HG03196 (cell line): ENCODE measurements at regions not wholly inside any gene's neighbourhood (a gene's known extent, or its start where the extent isn't known, plus 50 kb on each side); places are given as distances from the start of the nearest gene placed in this dataset.

Experiments
- ATAC-seq: cut with Tn5 transposase; IDR thresholded peaks from one replicate; pipeline ENCODE4 v1.9.1; 2021; ENCODE audit not compliant: unreplicated experiment

DNA sequence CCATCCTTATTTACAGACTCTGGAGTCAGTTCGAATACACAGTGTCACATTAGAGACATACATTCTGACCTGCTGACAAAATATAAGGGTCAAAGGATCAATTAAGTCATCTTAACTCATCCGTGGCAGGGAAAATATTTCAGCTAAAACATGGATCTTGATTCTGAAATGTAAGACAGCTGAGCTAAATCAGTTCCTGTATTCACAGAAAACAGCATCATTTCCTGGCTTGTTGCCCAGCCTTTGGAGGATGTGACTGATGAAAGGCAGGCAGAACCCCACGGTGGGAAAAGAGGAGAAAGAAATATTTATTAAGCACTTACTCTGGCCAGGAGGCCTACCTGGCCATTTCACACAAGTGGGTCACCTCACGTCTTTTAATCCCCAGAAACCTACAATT, 101.9 kb downstream of the GAS2L3 start:
- no peak for ATAC-seq

- ATAC-seq, result no peak
Measured at GRCh38 chr12:100681074-100681473, 107.6 kb downstream of the GAS2L3 start.

DNA sequence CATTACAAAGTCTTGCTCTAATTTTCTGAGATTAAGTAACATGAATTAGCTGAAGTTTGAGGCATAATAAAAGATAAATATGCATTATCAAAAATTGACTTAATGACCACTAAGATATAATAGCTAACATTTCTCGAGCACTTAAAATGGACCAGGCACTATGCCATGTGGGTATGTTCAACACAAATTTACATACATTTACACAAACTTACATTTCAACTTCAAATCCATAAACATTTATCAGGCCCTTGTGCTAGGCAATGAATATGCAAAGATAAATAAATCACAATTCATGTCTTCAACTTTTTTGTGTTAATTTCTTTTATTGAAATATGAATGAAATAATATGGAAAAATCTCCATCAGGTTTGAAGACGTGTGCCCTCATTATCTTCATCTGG, 108.7 kb downstream of the GAS2L3 start:
- no peak for ATAC-seq

DNA sequence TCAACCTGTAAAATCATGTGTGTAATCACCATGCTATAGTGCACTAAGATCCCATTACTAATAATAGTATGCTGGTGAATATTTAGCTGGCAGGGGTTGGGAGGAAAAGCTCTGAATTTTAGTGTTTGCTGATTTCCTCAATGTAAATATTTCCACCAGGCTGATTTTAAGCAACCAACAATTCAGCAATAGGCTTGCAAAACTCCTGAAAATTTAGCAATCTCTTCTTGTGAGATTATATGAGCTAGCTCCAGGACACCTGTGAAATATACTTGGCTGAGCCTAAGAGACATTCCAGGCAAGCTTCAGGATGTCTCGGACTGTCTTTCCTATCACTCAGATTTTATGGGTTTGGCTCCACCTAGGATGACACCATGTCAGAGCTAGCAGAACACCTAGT, 106.9 kb upstream of the ANO4 start:
- no peak for ATAC-seq

- ATAC-seq, result no peak
Measured at GRCh38 chr12:100688451-100688864, 106.1 kb upstream of the ANO4 start.

DNA sequence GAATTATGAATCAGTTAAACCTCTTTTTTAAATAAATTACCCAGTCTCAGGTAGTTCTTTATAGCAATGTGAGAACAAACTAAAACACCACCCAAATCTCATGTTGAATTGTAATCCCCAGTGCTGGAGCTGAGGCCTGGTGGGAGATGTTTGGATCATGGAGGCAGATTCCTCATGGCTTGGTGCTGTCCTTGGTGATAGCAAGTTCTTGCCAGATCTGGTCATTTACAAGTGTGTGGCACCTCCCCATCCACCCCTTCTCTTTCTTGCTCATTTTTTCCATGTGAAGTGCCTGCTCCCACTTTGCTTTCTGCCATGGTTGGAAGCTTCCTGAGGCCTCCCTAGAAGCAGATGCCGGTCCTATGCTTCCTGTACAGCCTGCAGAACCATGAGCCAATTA, 102.1 kb upstream of the ANO4 start:
- ATAC-seq, result no peak

DNA sequence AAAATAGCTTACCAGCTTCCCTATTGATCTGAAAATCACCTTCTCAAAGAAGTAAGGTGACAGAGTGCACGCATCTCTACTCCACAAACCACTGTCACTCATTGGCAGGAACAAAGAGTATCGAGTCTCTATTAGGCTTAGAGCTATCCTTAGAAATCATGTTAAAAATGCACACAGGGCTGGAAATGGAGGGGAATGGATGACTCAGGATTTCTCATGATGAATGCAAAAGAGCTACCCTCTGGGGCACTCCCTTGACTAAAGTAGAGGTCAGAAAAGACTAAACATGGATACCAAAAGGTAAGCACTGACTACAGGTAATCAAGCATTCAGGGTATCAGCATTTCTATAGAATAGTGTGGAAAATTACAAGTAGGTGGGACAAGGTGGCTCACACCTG, 96.1 kb upstream of the ANO4 start:
- no peak for ATAC-seq

- ATAC-seq, result peak; percentile 91
Measured at GRCh38 chr12:100699209-100699608, 95.4 kb upstream of the ANO4 start.

DNA sequence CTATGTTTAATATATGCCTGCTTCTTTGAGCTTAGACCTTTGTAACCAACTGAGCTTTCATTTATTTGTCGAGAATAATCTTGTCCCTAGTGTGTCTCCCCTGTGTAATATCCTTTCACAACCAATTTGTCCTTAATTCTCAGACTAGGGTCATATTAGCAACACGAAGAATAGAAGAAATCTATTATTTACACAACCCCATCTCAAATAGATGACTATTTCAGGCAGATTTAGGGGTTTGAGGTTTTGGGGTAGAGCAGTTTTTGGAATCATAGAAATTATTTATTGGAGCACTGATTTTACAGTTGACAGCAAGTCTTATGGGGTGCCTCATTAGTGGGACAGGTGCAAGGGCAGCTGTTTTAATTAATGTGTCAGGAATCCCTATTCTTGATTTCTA, 91.2 kb upstream of the ANO4 start:
- ATAC-seq, result no peak

- no peak for ATAC-seq
Measured at GRCh38 chr12:100703868-100704267, 90.7 kb upstream of the ANO4 start.

- no peak for ATAC-seq
Measured at GRCh38 chr12:100706033-100706432, 88.5 kb upstream of the ANO4 start.

GRCh38 chr12:100708591-100708990, 86.0 kb upstream of the ANO4 start:
- no peak for ATAC-seq

- no peak for ATAC-seq
Measured at GRCh38 chr12:100715976-100716944, 78.3 kb upstream of the ANO4 start.

GRCh38 chr12:100716945-100717732, 77.4 kb upstream of the ANO4 start:
- ATAC-seq, result no peak

DNA sequence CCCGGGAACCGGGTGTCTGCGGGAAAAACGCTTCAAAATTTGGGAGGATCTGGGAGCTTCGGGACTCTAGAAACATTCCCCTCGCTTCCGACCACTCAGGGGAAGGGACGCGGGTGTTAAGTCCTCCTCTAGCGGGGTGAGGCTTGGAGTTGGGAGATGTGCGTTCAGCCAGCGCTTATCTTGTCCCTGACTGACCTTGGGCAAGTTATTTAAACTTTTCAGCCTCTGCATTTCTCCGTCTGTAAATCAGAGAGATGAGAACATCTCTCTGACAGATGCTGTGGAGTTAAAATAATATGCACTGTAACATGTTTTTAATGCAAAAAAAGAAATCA, 76.9 kb upstream of the ANO4 start:
- no peak for ATAC-seq

GRCh38 chr12:100718187-100718586, 76.4 kb upstream of the ANO4 start:
- ATAC-seq, result no peak

- no peak for ATAC-seq
Measured at GRCh38 chr12:100720016-100720654, 74.4 kb upstream of the ANO4 start.

GRCh38 chr12:100721169-100721568, 73.4 kb upstream of the ANO4 start:
- ATAC-seq, result no peak

DNA sequence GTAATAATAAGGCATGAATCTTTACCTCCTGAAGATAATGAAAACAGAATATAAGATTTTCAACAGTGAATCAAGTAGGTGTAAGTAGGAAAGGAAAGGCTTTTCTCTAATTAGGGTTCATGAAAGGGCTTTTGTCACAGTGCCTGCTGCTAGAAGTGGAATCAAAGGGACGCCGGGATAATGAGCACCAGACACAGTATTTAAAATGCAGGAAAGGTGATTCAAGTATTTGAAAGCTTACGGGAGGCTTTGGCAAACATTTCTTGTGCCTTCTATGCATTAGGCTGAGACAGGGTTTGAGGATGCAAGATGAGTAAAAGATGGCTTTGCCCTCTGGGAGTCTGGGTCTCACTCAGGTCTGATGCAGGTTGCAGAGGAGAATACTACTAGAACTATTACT, 70.5 kb upstream of the ANO4 start:
- no peak for ATAC-seq

DNA sequence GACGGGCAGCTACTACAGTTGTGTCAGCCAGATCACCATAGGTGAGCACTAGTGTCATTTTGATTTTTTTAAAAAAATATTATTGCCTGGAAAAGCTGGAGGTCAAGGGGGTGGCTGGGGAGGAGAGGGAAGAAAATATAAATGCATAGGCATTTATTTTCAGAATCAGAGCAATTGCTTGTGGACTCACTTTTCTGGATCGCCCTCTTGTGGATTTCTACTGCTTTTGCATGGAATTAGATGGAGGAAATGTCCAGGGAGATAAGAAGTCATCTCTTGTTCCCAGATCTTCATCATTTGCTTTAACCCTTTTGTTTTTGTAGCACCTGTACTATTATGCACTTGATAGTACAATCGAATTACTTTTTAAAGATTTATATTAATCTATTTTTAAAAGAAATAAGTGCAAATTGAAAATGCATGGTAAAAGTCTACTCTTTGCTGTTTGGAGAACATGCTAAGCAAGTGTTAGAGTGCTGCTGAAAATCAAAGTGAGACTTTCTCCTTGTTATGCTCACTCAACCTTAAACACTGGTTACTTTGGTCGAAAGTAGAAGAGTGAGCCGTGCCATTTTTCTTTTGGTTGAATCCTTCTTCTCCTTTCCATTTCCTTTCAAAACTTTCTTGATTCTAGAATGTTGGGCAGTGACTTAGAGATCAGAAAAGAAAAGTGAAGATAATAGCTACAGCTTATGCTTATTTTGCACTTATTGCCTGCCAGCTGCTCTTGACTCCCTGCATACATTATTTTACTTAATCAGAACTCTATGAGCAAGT, 60.6 kb upstream of the ANO4 start:
- no peak for ATAC-seq

- ATAC-seq, result no peak
Measured at GRCh38 chr12:100737168-100737567, 57.4 kb upstream of the ANO4 start.
